ENCODE measurements at regions not wholly inside any gene's neighbourhood (a gene's known extent, or its start where the extent isn't known, plus 50 kb on each side); places are given as distances from the start of the nearest gene placed in this dataset.

- Histone ChIP-seq H3K27ac (ENCODE audit: low read depth, low read length) (peak overlapping the region; percentile 55), H3K9me3 (ENCODE audit: control insufficient read depth, insufficient read depth, low read length) (no peaks in the 10 kb centered on the region), H3K4me3 (ENCODE audit: low read depth, low read length) (no peak overlapping the region), H3K27me3 (ENCODE audit: control insufficient read depth, insufficient read depth, low read length) (no peaks in the 10 kb centered on the region)
- TF ChIP-seq CTCF (IDR thresholded peaks at IDR 0.05; ENCODE audit: low read depth, low read length): no peak
- DNase-seq (ENCODE audit: low read depth, low spot score): peak; percentile 63
- CTCF ChIA-PET: no interaction called here
- POLR2A ChIA-PET: no interaction called here
Observed at GRCh38 chr6:74879234-74879633, 326.6 kb downstream of the COL12A1 start.

- no peak for DNase-seq (ENCODE audit: low read depth, low spot score)
- Histone ChIP-seq H3K4me3 (ENCODE audit: low read depth, low read length) (no peak overlapping the region), H3K9me3 (ENCODE audit: control insufficient read depth, insufficient read depth, low read length) (no peaks in the 10 kb centered on the region), H3K27ac (ENCODE audit: low read depth, low read length) (no peak overlapping the region), H3K27me3 (ENCODE audit: control insufficient read depth, insufficient read depth, low read length) (no peaks in the 10 kb centered on the region)
- ChIA-PET CTCF (no interaction called here), POLR2A (no interaction called here)
- TF ChIP-seq CTCF (IDR thresholded peaks at IDR 0.05; ENCODE audit: low read depth, low read length): no peak
Observed at GRCh38 chr6:74875193-74875592, 330.7 kb downstream of the COL12A1 start.

- POLR2A ChIA-PET: no interaction called here
- Histone ChIP-seq H3K9me3 (ENCODE audit: control insufficient read depth, insufficient read depth, low read length) (no peaks in the 10 kb centered on the region), H3K27ac (ENCODE audit: low read depth, low read length) (no peak overlapping the region), H3K27me3 (ENCODE audit: control insufficient read depth, insufficient read depth, low read length) (no peaks in the 10 kb centered on the region), H3K4me3 (ENCODE audit: low read depth, low read length) (no peak overlapping the region)
- DNase-seq (ENCODE audit: low read depth, low spot score): no peak
- CTCF ChIA-PET: no interaction called here
- TF ChIP-seq CTCF (IDR thresholded peaks at IDR 0.05; ENCODE audit: low read depth, low read length): no peak
Observed at GRCh38 chr6:74872754-74873476, 332.9 kb downstream of the COL12A1 start.

- DNase-seq (ENCODE audit: low read depth, low spot score): no peak
- Histone ChIP-seq H3K27ac (ENCODE audit: low read depth, low read length) (no peak overlapping the region), H3K4me3 (ENCODE audit: low read depth, low read length) (no peak overlapping the region), H3K9me3 (ENCODE audit: control insufficient read depth, insufficient read depth, low read length) (no peaks in the 10 kb centered on the region), H3K27me3 (ENCODE audit: control insufficient read depth, insufficient read depth, low read length) (no peaks in the 10 kb centered on the region)
- TF ChIP-seq CTCF (IDR thresholded peaks at IDR 0.05; ENCODE audit: low read depth, low read length): no peak
- POLR2A ChIA-PET: no interaction called here
- CTCF ChIA-PET: no interaction called here
Observed at GRCh38 chr6:74871757-74872156, 334.1 kb downstream of the COL12A1 start.

- DNase-seq (ENCODE audit: low read depth, low spot score): no peak
- ChIA-PET CTCF (interaction anchor here (0.6 kb wide), 1 partner anchor 48 kb away, joined by 5 read pairs; no protein-coding TSS in a partner anchor), POLR2A (interaction anchor here (0.6 kb wide), 1 partner anchor 135 kb away, joined by 3 read pairs; no protein-coding TSS in a partner anchor)
- H3K4me3 ChIP-seq (ENCODE audit: low read depth, low read length): no peak overlapping the region
- H3K27me3 ChIP-seq (ENCODE audit: control insufficient read depth, insufficient read depth, low read length): no peaks in the 10 kb centered on the region
- no peak for TF ChIP-seq CTCF (IDR thresholded peaks at IDR 0.05; ENCODE audit: low read depth, low read length)
- no peaks in the 10 kb centered on the region for H3K9me3 ChIP-seq (ENCODE audit: control insufficient read depth, insufficient read depth, low read length)
- H3K27ac ChIP-seq (ENCODE audit: low read depth, low read length): no peak overlapping the region
Observed at GRCh38 chr6:74870403-74870802, 335.4 kb downstream of the COL12A1 start.

Data from AG04450 (cell line).